ENCODE measurements at regions not wholly inside any gene's neighbourhood (a gene's known extent, or its start where the extent isn't known, plus 50 kb on each side); places are given as distances from the start of the nearest gene placed in this dataset.
"Not testable (repeated sequence)": the region's sequence is repeated elsewhere in the genome, so short reads cannot be mapped to it uniquely, and the experiment has no call there.

GRCh38 chr4:162977788-162978187, 188.9 kb downstream of the NAF1 start:
- CTCF ChIA-PET, result no interaction called here
- TF ChIP-seq, protein P1, sequence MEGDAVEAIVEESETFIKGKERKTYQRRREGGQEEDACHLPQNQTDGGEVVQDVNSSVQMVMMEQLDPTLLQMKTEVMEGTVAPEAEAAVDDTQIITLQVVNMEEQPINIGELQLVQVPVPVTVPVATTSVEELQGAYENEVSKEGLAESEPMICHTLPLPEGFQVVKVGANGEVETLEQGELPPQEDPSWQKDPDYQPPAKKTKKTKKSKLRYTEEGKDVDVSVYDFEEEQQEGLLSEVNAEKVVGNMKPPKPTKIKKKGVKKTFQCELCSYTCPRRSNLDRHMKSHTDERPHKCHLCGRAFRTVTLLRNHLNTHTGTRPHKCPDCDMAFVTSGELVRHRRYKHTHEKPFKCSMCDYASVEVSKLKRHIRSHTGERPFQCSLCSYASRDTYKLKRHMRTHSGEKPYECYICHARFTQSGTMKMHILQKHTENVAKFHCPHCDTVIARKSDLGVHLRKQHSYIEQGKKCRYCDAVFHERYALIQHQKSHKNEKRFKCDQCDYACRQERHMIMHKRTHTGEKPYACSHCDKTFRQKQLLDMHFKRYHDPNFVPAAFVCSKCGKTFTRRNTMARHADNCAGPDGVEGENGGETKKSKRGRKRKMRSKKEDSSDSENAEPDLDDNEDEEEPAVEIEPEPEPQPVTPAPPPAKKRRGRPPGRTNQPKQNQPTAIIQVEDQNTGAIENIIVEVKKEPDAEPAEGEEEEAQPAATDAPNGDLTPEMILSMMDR (IDR thresholded peaks at IDR 0.05; ENCODE audit: insufficient read depth, low read depth, low read length), result no peak
- Histone ChIP-seq H3K27me3 (ENCODE audit: control insufficient read depth, insufficient read depth, low read length) (no peaks in the 10 kb centered on the region), H3K36me3 (ENCODE audit: control insufficient read depth, insufficient read depth, low read length) (no peaks in the 10 kb centered on the region), H3K4me3 (ENCODE audit: low read depth, low read length) (no peak overlapping the region)
- POLR2A ChIA-PET, result no interaction called here
- DNase-seq (ENCODE audit: low read depth), result no peak

- H3K27me3 ChIP-seq (ENCODE audit: control insufficient read depth, insufficient read depth, low read length), result no peaks in the 10 kb centered on the region
- ChIA-PET POLR2A (no interaction called here), CTCF (no interaction called here)
- H3K36me3 ChIP-seq (ENCODE audit: control insufficient read depth, insufficient read depth, low read length), result no peaks in the 10 kb centered on the region
- TF ChIP-seq, protein P1 (IDR thresholded peaks at IDR 0.05; ENCODE audit: insufficient read depth, low read depth, low read length), result no peak
- DNase-seq (ENCODE audit: low read depth), result no peak
- no peak overlapping the region for H3K4me3 ChIP-seq (ENCODE audit: low read depth, low read length)
Measured at GRCh38 chr4:162972661-162973330, 193.9 kb downstream of the NAF1 start.

DNA sequence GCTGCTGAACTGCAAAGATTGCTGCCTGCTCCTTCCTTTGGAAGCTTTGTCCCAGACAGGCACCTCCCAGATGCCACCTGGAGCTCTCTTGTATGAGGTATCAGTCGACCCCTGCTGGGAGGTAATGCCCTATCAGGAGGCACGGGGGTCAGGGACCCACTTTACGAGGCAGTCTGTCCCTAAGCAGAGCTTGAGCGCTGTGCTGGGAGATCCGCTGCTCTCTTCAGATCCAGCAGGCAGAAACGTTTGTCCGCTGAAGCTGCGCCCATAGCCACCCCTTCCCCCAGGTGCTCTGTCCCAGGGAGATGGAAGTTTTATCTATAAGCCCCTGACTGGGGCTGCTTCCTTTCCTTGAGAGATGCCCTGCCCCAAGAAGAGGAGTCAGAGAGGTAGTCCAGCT, 197.5 kb downstream of the NAF1 start:
- no peak for DNase-seq (ENCODE audit: low read depth)
- ChIA-PET POLR2A (no interaction called here), CTCF (no interaction called here)
- TF ChIP-seq, protein P1 (IDR thresholded peaks at IDR 0.05; ENCODE audit: insufficient read depth, low read depth, low read length), result no peak
- Histone ChIP-seq H3K4me3 (ENCODE audit: low read depth, low read length) (no peak overlapping the region), H3K27me3 (ENCODE audit: control insufficient read depth, insufficient read depth, low read length) (no peaks in the 10 kb centered on the region), H3K36me3 (ENCODE audit: control insufficient read depth, insufficient read depth, low read length) (no peaks in the 10 kb centered on the region)

- H3K36me3 ChIP-seq (ENCODE audit: control insufficient read depth, insufficient read depth, low read length); DNase-seq (ENCODE audit: low read depth); POLR2A ChIA-PET; H3K4me3 ChIP-seq (ENCODE audit: low read depth, low read length); CTCF ChIA-PET; H3K27me3 ChIP-seq (ENCODE audit: control insufficient read depth, insufficient read depth, low read length): not testable (repeated sequence)
Measured at GRCh38 chr4:162965978-162966377, 200.7 kb downstream of the NAF1 start.

DNA sequence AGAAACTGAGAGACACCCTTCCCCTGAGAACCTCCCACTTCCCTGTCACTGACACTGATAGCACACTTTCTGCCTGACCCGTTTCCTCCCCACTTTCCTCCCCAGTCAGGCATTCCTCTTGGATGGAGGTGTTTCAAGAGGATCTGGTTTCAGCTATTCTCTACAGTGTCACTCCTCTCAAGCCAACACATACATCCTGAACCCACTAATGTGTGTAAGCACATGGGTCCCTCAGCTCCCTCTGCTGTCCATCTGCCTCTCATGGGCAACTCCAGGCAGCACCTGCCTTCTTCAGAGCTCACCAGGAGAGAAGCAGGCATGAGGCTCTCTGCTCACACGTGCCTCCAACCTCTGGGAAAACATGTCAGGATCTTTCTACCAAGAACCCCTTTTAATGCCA, 207.6 kb downstream of the NAF1 start:
- CTCF ChIA-PET, result no interaction called here
- TF ChIP-seq, protein P1 (IDR thresholded peaks at IDR 0.05; ENCODE audit: insufficient read depth, low read depth, low read length), result no peak
- DNase-seq (ENCODE audit: low read depth), result no peak
- Histone ChIP-seq H3K27me3 (ENCODE audit: control insufficient read depth, insufficient read depth, low read length) (no peaks in the 10 kb centered on the region), H3K36me3 (ENCODE audit: control insufficient read depth, insufficient read depth, low read length) (no peaks in the 10 kb centered on the region), H3K4me3 (ENCODE audit: low read depth, low read length) (no peak overlapping the region)
- POLR2A ChIA-PET, result no interaction called here

- no peak overlapping the region for H3K4me3 ChIP-seq (ENCODE audit: low read depth, low read length)
- no peak for DNase-seq (ENCODE audit: low read depth)
- H3K27me3 ChIP-seq (ENCODE audit: control insufficient read depth, insufficient read depth, low read length), result no peaks in the 10 kb centered on the region
- H3K36me3 ChIP-seq (ENCODE audit: control insufficient read depth, insufficient read depth, low read length), result no peaks in the 10 kb centered on the region
- ChIA-PET POLR2A (no interaction called here), CTCF (no interaction called here)
- TF ChIP-seq, protein P1 (IDR thresholded peaks at IDR 0.05; ENCODE audit: insufficient read depth, low read depth, low read length), result no peak
Measured at GRCh38 chr4:162957521-162958143, 209.1 kb downstream of the NAF1 start.

All from BJ (cell line).